Activated T-helper 1 cell treated with anti-CD3 and anti-CD28 coated beads, Interleukin-2, amount 50 U/mL, for 16 hours (primary cell): ENCODE measurements at regions not wholly inside any gene's neighbourhood (a gene's known extent, or its start where the extent isn't known, plus 50 kb on each side); places are given as distances from the start of the nearest gene placed in this dataset.

Experiments used
- DNase-seq, 2 donors: peaks; one replicate each; pipeline ENCODE4 v3.0.0-alpha.2; 2020; ENCODE audit warnings: low read depth in 1 of 2, low spot score in 1 of 2

GRCh38 chr15:69880571-69881301 lies 217.0 kb downstream of the TLE3 start:
- DNase-seq: no peak

- DNase-seq: no peak
Observed at GRCh38 chr15:69881302-69881670, 216.4 kb downstream of the TLE3 start.

GRCh38 chr15:69881766-69882165 lies 216.0 kb downstream of the TLE3 start:
- no peak for DNase-seq

GRCh38 chr15:69883306-69883705 lies 214.4 kb downstream of the TLE3 start:
- no peak for DNase-seq

- DNase-seq: no peak
Observed at GRCh38 chr15:69885173-69885955, 212.4 kb downstream of the TLE3 start.

GRCh38 chr15:69887009-69887408 lies 210.7 kb downstream of the TLE3 start:
- DNase-seq: no peak

- DNase-seq: no peak
Observed at GRCh38 chr15:69887553-69887952, 210.2 kb downstream of the TLE3 start.

GRCh38 chr15:69888406-69888805 lies 209.3 kb downstream of the TLE3 start:
- no peak for DNase-seq

GRCh38 chr15:69891070-69891536 lies 206.6 kb downstream of the TLE3 start:
- no peak for DNase-seq

- DNase-seq: no peak
Observed at GRCh38 chr15:69891606-69892005, 206.1 kb downstream of the TLE3 start.

GRCh38 chr15:69892351-69892750 lies 205.4 kb downstream of the TLE3 start:
- no peak for DNase-seq

GRCh38 chr15:69893086-69893485 lies 204.6 kb downstream of the TLE3 start:
- no peak for DNase-seq

GRCh38 chr15:69893863-69894262 lies 203.9 kb downstream of the TLE3 start:
- DNase-seq: no peak

GRCh38 chr15:69895202-69895601 lies 202.5 kb downstream of the TLE3 start:
- DNase-seq: no peak

GRCh38 chr15:69896606-69897005 lies 201.1 kb downstream of the TLE3 start:
- no peak for DNase-seq

- no peak for DNase-seq
Observed at GRCh38 chr15:69897061-69897460, 200.7 kb downstream of the TLE3 start.

GRCh38 chr15:69897471-69898237 lies 200.1 kb downstream of the TLE3 start:
- DNase-seq: no peak

- DNase-seq: no peak
Observed at GRCh38 chr15:69898243-69898642, 199.5 kb downstream of the TLE3 start.

- DNase-seq: no peak
Observed at GRCh38 chr15:69902414-69903062, 195.2 kb downstream of the TLE3 start.

- no peak for DNase-seq
Observed at GRCh38 chr15:69903470-69904469, 193.9 kb downstream of the TLE3 start.
